ENCODE measurements at regions not wholly inside any gene's neighbourhood (a gene's known extent, or its start where the extent isn't known, plus 50 kb on each side); places are given as distances from the start of the nearest gene placed in this dataset.

DNA sequence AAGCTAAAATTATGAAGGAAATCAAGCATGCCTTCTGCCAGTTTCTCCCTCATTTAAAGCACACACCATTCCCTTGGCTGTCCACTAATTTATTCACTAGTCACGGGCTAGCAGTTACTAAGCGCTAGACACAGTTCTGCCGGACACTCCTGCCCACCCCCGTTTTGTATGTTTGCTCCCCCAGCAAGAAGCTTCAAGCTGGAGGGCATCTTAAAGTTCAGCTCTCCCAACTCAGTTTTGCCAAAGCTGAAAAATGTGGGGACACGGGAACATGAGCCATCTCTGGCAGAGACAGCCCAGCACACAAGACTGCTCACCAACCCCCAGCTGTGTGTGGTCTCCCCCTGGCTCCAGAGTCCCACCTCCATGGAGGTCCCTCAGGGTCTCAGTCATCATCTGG, 263.6 kb downstream of the BRD1 start:
- peak; percentile 10 for DNase-seq
- no peaks in the 10 kb centered on the region for H3K27me3 ChIP-seq (ENCODE audit: control insufficient read depth, insufficient read depth, low read length)
- no peak overlapping the region for H3K4me3 ChIP-seq (ENCODE audit: insufficient read depth, low read depth, low read length)
- no peaks in the 10 kb centered on the region for H3K36me3 ChIP-seq (replicated peaks; ENCODE audit: control insufficient read depth, insufficient read depth, low read length)

GRCh38 chr22:49562685-49563249, 264.9 kb downstream of the BRD1 start:
- DNase-seq: no peak

DNA sequence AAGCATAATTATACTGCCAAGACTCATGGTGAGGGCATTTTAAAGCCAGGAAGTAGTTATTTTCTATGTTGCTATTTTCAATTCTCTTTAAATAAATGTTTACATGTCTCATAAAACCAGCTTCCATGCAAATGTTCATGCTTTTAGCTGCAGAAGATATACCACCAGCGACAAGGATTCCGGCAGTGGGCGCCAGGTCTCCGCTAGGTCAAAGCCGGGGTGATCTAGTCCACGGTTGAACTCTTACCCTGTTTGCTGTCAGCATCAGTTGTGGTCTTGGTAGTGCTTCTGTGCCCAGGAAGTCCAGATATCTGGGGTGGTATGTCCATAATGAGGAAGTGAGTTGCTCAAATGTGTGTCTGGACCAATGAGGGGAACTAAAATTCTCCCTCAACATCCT, 265.7 kb downstream of the BRD1 start:
- Histone ChIP-seq H3K36me3 (replicated peaks; ENCODE audit: control insufficient read depth, insufficient read depth, low read length) (no peaks in the 10 kb centered on the region), H3K27me3 (ENCODE audit: control insufficient read depth, insufficient read depth, low read length) (no peaks in the 10 kb centered on the region), H3K4me3 (ENCODE audit: insufficient read depth, low read depth, low read length) (no peak overlapping the region)
- DNase-seq: peak; percentile 5

More at GRCh38 chr22:49562685-49563249, 264.9 kb downstream of the BRD1 start:
- Histone ChIP-seq H3K4me3 (ENCODE audit: insufficient read depth, low read depth, low read length) (no peak overlapping the region), H3K36me3 (replicated peaks; ENCODE audit: control insufficient read depth, insufficient read depth, low read length) (no peaks in the 10 kb centered on the region), H3K27me3 (ENCODE audit: control insufficient read depth, insufficient read depth, low read length) (no peaks in the 10 kb centered on the region)

DNA sequence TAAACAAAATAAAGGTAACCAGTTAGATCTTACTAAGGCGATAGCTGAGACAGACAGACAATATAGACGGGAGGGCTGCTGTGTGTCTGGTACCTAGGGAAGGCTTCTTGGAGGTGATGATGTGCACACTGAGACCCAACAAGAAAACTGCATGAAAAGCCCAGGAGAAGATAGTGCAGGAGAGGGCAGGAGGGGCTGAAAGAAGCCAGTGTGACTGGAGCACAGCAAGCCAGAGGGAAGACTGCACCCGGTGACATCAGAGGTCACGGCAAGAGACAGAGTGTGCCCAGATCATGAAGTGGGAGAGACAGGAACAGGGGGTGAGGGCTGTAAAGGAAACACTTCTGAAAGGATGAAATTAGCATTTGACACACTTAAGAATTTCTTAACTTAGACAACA, 266.3 kb downstream of the BRD1 start:
- Histone ChIP-seq H3K36me3 (replicated peaks; ENCODE audit: control insufficient read depth, insufficient read depth, low read length) (no peaks in the 10 kb centered on the region), H3K4me3 (ENCODE audit: insufficient read depth, low read depth, low read length) (no peak overlapping the region), H3K27me3 (ENCODE audit: control insufficient read depth, insufficient read depth, low read length) (no peaks in the 10 kb centered on the region)
- peak; percentile 8 for DNase-seq

GRCh38 chr22:49555526-49555925, 272.1 kb downstream of the BRD1 start:
- no peaks in the 10 kb centered on the region for H3K27me3 ChIP-seq (ENCODE audit: control insufficient read depth, insufficient read depth, low read length)
- DNase-seq: peak; percentile 14
- no peaks in the 10 kb centered on the region for H3K36me3 ChIP-seq (replicated peaks; ENCODE audit: control insufficient read depth, insufficient read depth, low read length)
- no peak overlapping the region for H3K4me3 ChIP-seq (ENCODE audit: insufficient read depth, low read depth, low read length)

DNA sequence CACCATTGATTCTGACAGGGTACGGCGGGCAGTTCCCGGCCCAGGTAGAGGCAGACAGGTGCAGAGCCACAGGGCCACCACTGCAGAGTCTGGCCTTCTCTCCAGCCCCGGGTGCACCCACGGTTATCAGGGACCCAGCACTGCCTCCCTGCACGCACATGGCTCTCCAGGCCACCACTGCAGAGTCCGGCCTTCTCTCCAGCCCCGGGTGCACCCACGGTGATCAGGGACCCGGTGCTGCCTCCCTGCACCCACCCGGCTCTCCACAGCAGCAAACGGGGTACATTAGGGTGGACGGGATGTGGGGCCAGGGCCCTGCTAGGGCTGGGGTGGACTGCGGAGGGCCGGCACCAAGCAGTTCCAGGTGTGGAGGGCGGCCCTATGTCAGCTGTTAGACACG, 272.9 kb downstream of the BRD1 start:
- DNase-seq: no peak
- Histone ChIP-seq H3K36me3 (replicated peaks; ENCODE audit: control insufficient read depth, insufficient read depth, low read length) (no peaks in the 10 kb centered on the region), H3K27me3 (ENCODE audit: control insufficient read depth, insufficient read depth, low read length) (no peaks in the 10 kb centered on the region), H3K4me3 (ENCODE audit: insufficient read depth, low read depth, low read length) (no peak overlapping the region)

GRCh38 chr22:49554296-49554625, 273.4 kb downstream of the BRD1 start:
- DNase-seq: no peak
- H3K36me3 ChIP-seq (replicated peaks; ENCODE audit: control insufficient read depth, insufficient read depth, low read length): no peaks in the 10 kb centered on the region
- H3K27me3 ChIP-seq (ENCODE audit: control insufficient read depth, insufficient read depth, low read length): no peaks in the 10 kb centered on the region
- H3K4me3 ChIP-seq (ENCODE audit: insufficient read depth, low read depth, low read length): no peak overlapping the region

DNA sequence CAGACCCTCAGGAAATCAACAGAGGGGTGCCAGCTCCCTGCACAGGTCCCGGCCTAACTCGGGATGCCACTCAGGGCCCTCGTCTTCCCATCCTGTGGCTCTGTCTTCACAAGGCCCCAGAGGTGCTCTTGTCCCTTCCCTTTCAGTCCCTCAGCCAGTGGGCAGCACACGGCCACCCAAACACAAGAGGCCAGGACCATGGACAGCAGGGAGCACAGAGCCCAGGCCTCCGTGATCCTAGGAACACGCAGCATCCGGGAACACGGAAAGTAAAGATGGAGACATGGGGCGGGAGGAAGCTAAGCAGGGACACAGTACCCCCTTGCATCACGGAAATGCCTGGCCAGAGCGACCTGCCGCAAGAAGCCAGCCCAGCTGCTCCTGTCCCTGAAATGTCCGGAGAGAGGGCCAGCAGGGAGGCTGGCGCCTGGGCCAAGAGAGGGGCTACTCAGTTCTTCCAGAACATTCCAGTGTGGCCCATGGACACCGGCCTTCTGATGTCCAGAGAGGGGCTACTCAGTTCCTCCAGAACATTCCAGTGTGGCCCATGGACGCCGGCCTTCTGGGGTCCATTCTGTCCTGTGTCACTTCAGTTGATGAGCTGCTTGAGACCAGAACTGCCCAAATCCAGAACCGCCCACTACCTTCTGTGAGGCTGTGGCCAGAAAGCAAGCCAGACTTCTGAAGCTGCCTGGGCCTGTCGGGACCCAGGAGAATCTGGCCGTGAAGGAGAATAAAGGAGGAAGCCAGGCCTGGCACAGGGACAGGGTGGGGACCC, 274.0 kb downstream of the BRD1 start:
- H3K27me3 ChIP-seq (ENCODE audit: control insufficient read depth, insufficient read depth, low read length): no peaks in the 10 kb centered on the region
- no peak for DNase-seq
- no peak overlapping the region for H3K4me3 ChIP-seq (ENCODE audit: insufficient read depth, low read depth, low read length)
- H3K36me3 ChIP-seq (replicated peaks; ENCODE audit: control insufficient read depth, insufficient read depth, low read length): no peaks in the 10 kb centered on the region

- H3K27me3 ChIP-seq (ENCODE audit: control insufficient read depth, insufficient read depth, low read length): no peaks in the 10 kb centered on the region
- no peak for DNase-seq
- no peak overlapping the region for H3K4me3 ChIP-seq (ENCODE audit: insufficient read depth, low read depth, low read length)
- no peaks in the 10 kb centered on the region for H3K36me3 ChIP-seq (replicated peaks; ENCODE audit: control insufficient read depth, insufficient read depth, low read length)
These were observed 274.6 kb downstream of the BRD1 start for GRCh38 chr22:49553076-49553475.

DNA sequence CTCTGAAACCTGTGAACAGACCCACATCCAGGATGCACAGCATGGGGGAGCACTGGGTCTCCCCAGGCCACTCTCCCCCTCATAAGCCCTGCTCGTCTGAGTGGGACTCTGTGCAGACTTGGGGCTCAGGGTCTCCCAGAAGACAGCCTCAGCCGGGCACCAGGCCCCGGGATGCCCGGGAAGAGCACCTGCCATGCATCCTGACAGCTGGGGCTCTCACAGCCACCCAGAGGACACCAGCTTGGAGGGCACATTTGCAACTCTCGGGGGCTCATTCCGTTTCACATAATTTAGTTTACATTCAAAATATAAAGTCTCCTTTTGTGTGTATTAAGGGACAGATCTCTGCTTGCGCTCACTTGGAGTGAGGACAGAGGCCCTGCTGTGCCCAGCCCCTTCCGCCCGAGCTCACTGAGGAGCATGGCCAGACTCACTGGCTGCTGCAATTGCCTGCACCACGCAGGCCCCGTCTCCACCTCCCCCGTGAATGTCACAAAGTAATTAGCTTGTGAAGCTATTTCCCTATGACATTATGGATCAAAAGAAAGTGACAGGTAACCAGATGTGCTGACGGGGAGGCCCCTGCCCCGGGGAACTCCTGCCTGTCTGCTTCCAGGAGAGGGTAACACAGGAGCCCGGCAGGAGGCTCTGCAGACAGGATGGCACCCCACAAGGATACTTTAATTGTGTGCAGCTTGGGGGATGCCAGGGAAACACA, 275.6 kb downstream of the BRD1 start:
- no peaks in the 10 kb centered on the region for H3K27me3 ChIP-seq (ENCODE audit: control insufficient read depth, insufficient read depth, low read length)
- no peak overlapping the region for H3K4me3 ChIP-seq (ENCODE audit: insufficient read depth, low read depth, low read length)
- DNase-seq: no peak
- no peaks in the 10 kb centered on the region for H3K36me3 ChIP-seq (replicated peaks; ENCODE audit: control insufficient read depth, insufficient read depth, low read length)

- H3K4me3 ChIP-seq (ENCODE audit: insufficient read depth, low read depth, low read length): no peak overlapping the region
- no peaks in the 10 kb centered on the region for H3K36me3 ChIP-seq (replicated peaks; ENCODE audit: control insufficient read depth, insufficient read depth, low read length)
- H3K27me3 ChIP-seq (ENCODE audit: control insufficient read depth, insufficient read depth, low read length): no peaks in the 10 kb centered on the region
- no peak for DNase-seq
These were observed 276.2 kb downstream of the BRD1 start for GRCh38 chr22:49551446-49551845.

DNA sequence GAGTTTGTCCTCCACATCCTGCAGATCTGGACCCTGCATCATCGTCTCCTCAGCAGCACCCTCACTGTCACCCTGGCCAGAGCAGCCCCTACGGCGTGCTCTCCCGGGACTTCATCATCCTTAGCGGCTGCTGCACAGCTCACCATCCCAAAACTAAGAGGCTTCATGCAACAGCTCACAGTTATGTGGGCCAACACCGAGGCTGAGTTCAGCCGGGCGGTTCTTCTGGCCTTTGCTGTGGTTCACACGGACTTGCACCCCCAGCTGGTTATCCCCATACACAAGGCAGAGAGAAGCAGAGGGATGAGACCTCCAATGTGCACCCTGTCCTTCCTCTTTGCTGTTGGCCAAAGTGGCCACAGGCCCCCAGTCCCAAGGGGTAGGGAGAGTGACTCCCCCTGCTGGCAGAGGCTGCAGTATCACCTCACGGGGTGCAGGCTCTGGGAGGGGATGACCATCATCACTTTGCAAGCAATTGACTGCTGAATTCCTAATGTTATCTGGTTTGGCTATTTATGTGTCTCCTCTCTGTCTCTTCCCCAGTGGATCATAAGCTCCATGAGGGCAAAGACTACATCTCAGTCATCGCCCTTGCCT, 276.8 kb downstream of the BRD1 start:
- no peaks in the 10 kb centered on the region for H3K36me3 ChIP-seq (replicated peaks; ENCODE audit: control insufficient read depth, insufficient read depth, low read length)

GRCh38 chr22:49550141-49550430, 277.6 kb downstream of the BRD1 start:
- Histone ChIP-seq H3K27me3 (ENCODE audit: control insufficient read depth, insufficient read depth, low read length) (no peaks in the 10 kb centered on the region), H3K4me3 (ENCODE audit: insufficient read depth, low read depth, low read length) (no peak overlapping the region), H3K36me3 (replicated peaks; ENCODE audit: control insufficient read depth, insufficient read depth, low read length) (no peaks in the 10 kb centered on the region)
- no peak for DNase-seq

More for the DNA sequence above, 276.8 kb downstream of the BRD1 start:
- no peaks in the 10 kb centered on the region for H3K27me3 ChIP-seq (ENCODE audit: control insufficient read depth, insufficient read depth, low read length)
- H3K4me3 ChIP-seq (ENCODE audit: insufficient read depth, low read depth, low read length): no peak overlapping the region
- DNase-seq: no peak

DNA sequence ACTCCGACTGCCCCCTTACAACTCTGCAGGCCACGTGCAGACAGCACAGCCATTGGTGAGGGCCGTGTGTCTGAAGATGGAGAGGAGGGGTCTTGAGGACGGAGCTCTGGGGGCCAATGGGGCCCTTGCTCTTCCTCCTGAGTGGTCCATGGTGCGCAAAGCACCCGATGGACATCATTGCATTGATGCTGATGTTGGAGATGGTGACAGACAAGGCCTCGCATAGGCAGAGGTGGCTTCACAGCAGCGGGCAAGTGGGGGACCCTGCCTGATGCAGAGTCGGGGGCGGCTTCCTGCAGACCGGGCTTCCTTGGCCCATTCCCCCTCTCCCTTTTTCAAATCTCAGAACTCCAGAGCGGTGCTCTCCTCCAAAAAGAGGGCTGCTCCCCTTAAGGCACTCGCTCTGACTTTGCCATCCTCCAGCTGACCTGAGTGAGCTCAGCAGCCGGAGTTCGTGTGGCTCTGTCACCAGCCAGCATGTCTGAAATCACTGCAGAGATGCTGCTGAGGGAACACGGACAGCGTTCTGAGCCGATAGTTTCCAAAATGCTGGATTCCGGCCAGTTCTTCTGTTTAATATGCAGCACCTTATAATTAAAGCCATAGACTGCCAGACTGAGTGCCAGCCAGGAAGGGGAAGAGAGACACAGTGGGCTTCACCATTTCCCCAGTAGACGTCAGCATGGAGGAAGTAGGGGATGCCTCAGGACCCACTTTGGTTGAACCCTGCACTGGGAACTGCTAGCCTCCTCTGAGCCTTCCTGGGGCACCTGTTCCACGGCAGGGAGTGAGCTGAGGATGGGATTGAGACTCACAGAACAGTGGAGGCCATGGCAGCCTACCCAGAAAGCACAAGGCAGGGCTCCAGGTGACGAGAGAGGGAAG, 278.2 kb downstream of the BRD1 start:
- Histone ChIP-seq H3K4me3 (ENCODE audit: insufficient read depth, low read depth, low read length) (no peak overlapping the region), H3K27me3 (ENCODE audit: control insufficient read depth, insufficient read depth, low read length) (no peaks in the 10 kb centered on the region)

More for the DNA sequence above, 278.2 kb downstream of the BRD1 start:
- DNase-seq: no peak
- H3K36me3 ChIP-seq (replicated peaks; ENCODE audit: control insufficient read depth, insufficient read depth, low read length): no peaks in the 10 kb centered on the region

Data from H7 (cell line).